Right lobe of liver (tissue), 4 donors: ENCODE measurements at regions not wholly inside any gene's neighbourhood (a gene's known extent, or its start where the extent isn't known, plus 50 kb on each side); places are given as distances from the start of the nearest gene placed in this dataset.

Source experiments
- POLR2A ChIP-seq: fragments of 450-650 bp; IDR thresholded peaks from one replicate; pipeline ENCODE4 v1.6.1; 2017; ENCODE audit warnings: antibody characterized with exemption, mild to moderate bottlenecking
- TF ChIP-seq, protein P1 (sequence below), 4 donors: fragments of 200-600 bp in 3 of 4; fragments of 450-650 bp in 1 of 4; IDR thresholded peaks; one replicate each; pipeline versions ENCODE4 v1.5.1 to v1.8.0; 2016 to 2022; ENCODE audit warnings: antibody characterized with exemption in 4 of 4, mild to moderate bottlenecking in 2 of 4
- donor health status: DM: no; HTN: no; CAD: no.
- donor health status: DM: no; HTN: no; CAD: no.
- donor health status: DM: no; HTN: yes; CAD: no.

DNA sequence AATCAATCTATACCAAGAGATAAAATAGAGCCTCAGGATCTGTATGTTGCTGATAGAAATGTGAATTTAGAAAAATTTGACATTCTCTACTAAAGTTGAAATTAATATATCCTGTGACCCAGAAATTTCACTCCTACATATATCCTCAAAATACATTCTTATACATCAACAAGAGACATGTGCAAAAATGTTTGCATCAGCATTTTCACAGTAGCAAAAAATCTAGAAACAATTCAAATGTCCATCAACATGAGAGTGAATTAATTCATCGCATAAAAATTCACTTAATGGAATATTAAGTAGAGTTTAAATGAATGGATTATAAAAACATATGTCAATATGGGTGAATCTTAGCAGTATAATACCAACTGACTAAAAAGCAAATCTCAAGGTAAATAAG lies 80.8 kb downstream of the GPR65 start:
- no peak for TF ChIP-seq POLR2A
- TF ChIP-seq, protein P1, sequence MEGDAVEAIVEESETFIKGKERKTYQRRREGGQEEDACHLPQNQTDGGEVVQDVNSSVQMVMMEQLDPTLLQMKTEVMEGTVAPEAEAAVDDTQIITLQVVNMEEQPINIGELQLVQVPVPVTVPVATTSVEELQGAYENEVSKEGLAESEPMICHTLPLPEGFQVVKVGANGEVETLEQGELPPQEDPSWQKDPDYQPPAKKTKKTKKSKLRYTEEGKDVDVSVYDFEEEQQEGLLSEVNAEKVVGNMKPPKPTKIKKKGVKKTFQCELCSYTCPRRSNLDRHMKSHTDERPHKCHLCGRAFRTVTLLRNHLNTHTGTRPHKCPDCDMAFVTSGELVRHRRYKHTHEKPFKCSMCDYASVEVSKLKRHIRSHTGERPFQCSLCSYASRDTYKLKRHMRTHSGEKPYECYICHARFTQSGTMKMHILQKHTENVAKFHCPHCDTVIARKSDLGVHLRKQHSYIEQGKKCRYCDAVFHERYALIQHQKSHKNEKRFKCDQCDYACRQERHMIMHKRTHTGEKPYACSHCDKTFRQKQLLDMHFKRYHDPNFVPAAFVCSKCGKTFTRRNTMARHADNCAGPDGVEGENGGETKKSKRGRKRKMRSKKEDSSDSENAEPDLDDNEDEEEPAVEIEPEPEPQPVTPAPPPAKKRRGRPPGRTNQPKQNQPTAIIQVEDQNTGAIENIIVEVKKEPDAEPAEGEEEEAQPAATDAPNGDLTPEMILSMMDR (IDR thresholded peaks at IDR 0.05): no peak
